ENCODE measurements at regions not wholly inside any gene's neighbourhood (a gene's known extent, or its start where the extent isn't known, plus 50 kb on each side); places are given as distances from the start of the nearest gene placed in this dataset.

DNA sequence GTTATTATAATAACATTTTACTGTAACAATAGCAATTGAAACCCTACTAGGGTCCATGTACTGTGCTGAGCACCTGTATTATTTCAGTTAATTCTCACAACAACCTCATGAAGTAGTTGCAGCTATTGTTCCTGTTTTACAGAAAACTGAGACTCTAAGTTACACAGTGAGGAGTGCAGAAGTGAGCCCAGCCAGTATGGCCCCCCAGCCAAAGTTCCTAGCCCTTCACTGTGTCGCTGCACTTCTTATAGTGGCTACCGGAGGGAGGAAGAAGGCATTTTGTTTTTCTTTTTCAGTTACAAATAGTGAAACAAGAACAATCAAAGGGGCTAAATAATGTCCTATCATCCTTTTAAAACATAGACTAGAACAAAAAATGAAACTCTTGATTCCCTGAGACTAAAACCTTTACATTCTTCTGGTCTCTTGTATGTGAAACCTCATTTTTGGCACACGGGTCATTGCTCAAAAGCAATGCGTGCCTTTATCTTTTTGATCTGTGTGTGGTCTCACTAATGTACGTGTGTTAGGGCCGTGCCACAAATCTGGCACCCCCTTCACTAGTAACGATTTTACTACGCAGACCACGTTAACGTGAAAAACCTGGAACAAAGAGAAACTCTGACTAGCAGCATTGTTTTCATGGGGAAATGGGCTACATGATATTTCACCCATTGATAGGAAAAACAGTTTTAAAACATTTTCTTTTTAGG is 88.7 kb downstream of the LLPH start:
- Histone ChIP-seq H3K9me3 (no peaks in the 10 kb centered on the region), H3K27me3 (ENCODE audit: insufficient read depth in 3 of 3, low read length in 2 of 3) (peaks cover 0 to 3% (median 0%) of the 10 kb centered on the region in 3 donors), H3K36me3 (ENCODE audit: insufficient read depth in 1 of 2, low read depth in 1 of 2) (no peaks in the 10 kb centered on the region), H3K27ac (no peak overlapping the region), H3K4me1 (no peaks in the 10 kb centered on the region), H3K4me3 (no peak overlapping the region)
- DNase-seq (no peak), ATAC-seq (no peak)
- 47 to 59% (median 51%) methylated on average over 10 of the region's 10 CpGs for WGBS, 3 donors
- TF ChIP-seq, protein P1, sequence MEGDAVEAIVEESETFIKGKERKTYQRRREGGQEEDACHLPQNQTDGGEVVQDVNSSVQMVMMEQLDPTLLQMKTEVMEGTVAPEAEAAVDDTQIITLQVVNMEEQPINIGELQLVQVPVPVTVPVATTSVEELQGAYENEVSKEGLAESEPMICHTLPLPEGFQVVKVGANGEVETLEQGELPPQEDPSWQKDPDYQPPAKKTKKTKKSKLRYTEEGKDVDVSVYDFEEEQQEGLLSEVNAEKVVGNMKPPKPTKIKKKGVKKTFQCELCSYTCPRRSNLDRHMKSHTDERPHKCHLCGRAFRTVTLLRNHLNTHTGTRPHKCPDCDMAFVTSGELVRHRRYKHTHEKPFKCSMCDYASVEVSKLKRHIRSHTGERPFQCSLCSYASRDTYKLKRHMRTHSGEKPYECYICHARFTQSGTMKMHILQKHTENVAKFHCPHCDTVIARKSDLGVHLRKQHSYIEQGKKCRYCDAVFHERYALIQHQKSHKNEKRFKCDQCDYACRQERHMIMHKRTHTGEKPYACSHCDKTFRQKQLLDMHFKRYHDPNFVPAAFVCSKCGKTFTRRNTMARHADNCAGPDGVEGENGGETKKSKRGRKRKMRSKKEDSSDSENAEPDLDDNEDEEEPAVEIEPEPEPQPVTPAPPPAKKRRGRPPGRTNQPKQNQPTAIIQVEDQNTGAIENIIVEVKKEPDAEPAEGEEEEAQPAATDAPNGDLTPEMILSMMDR (IDR thresholded peaks at IDR 0.05), result no peak
- intact Hi-C loops (cut with DNase I), result no loop called here

DNA sequence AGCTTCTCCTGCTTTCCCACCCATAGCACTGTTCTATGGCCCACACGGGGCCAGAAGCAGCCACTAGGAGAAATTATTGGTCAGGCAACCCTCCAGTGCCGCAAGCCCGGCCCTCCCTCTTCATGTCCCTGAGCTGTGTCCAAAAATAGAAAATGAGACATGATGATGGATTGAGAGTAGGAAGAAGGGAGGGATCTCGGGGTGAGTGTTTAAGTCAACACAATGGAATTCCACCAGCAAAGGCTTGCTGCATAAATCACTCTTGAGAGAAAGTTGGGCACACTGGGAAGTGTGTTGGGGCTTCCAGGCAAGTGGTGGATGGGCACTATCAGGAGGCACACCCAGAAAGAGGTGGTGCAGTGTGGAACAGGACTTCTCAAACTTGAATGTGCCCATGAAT is 94.2 kb downstream of the LLPH start:
- TF ChIP-seq, protein P1 (IDR thresholded peaks at IDR 0.05), result peak; percentile 6
- peaks cover 4% of the 10 kb centered on the region for H3K4me1 ChIP-seq
- H3K27me3 ChIP-seq (ENCODE audit: insufficient read depth in 3 of 3, low read length in 2 of 3), result no peaks in the 10 kb centered on the region
- H3K36me3 ChIP-seq (ENCODE audit: insufficient read depth in 1 of 2, low read depth in 1 of 2), result no peaks in the 10 kb centered on the region
- peak; percentile 26 to 58 for DNase-seq
- H3K27ac ChIP-seq, result no peak overlapping the region
- ATAC-seq, result peak; percentile 98 to 100 (median 100)
- no peaks in the 10 kb centered on the region for H3K9me3 ChIP-seq
- 14 to 21% (median 18%) methylated on average over 4 of the region's 4 CpGs for WGBS, 3 donors
- intact Hi-C loops (cut with DNase I), result loop anchor here in 1 of 2 donors (5.0 kb wide), 1 partner anchor 479 kb away; no protein-coding TSS in a partner anchor
- no peak overlapping the region for H3K4me3 ChIP-seq

DNA sequence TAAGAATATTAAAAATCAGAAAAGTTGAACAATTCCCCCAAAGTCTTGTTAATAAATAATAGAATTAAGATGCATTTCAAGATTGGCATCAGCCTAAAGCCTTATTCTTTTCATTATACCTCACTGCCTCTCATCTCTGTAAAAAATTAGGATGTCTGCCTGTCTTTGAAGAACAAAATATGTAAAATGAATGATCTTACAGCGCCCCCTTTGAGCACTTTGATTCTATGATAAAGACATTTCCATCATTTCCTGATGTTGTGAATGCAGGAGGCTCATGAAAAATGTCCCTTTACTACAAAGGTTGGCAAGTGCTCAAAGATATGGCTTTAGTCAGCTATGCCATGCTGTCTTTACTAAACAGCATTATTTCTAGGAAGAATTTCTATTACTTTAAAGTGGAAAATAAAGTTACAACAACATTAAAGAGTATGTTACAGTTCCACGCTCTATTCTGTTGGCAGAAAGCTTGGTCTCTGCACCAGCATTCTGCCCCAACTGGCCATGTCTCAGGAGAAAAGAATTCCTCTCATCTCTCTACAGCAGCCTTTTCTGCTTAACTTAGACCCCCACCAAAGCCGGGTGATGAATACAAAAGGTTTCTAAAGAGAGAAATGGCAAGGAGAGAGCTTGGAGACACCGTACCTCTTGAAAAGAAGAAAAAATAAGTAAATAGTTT is 95.1 kb downstream of the LLPH start:
- DNase-seq, result no peak
- WGBS, 3 donors, result 43 to 49% (median 47%) methylated on average over 4 of the region's 4 CpGs
- peaks cover 4% of the 10 kb centered on the region for H3K4me1 ChIP-seq
- no peaks in the 10 kb centered on the region for H3K27me3 ChIP-seq (ENCODE audit: insufficient read depth in 3 of 3, low read length in 2 of 3)
- no peaks in the 10 kb centered on the region for H3K36me3 ChIP-seq (ENCODE audit: insufficient read depth in 1 of 2, low read depth in 1 of 2)
- intact Hi-C loops (cut with DNase I), result loop anchor here in 1 of 2 donors (5.0 kb wide), 1 partner anchor 478 kb away; no protein-coding TSS in a partner anchor
- H3K9me3 ChIP-seq, result no peaks in the 10 kb centered on the region
- peak in 1 of 4 donors; percentile 41 for ATAC-seq
- H3K27ac ChIP-seq, result no peak overlapping the region
- no peak overlapping the region for H3K4me3 ChIP-seq
- TF ChIP-seq, protein P1 (IDR thresholded peaks at IDR 0.05), result peak; percentile 28

DNA sequence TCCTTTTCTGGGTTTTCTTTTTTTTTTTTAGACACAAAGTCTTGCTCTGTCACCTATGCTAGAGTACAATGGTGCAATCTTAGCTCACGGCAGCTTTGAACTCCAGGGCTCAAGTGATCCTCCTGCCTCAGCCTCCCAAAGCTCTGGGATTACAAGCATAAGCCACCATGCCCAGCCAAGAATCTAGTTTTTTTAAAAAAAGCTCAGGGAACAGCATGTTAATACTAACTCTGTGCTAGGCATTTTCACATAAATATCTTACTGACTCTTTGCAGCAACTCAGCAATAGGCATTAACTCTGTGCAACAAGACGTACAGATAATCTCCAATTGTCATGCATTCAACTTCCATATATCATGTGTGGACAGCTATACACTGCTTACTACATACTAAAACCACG is 97.4 kb downstream of the LLPH start:
- Histone ChIP-seq H3K9me3 (no peaks in the 10 kb centered on the region), H3K4me1 (peaks cover 4% of the 10 kb centered on the region)

More for the DNA sequence above, 97.4 kb downstream of the LLPH start:
- intact Hi-C loops (cut with DNase I), result no loop called here
- H3K27me3 ChIP-seq (ENCODE audit: insufficient read depth in 3 of 3, low read length in 2 of 3), result no peaks in the 10 kb centered on the region
- no peak overlapping the region for H3K4me3 ChIP-seq
- WGBS, 3 donors, result 80 to 84% (median 82%) methylated on average over 3 of the region's 3 CpGs
- TF ChIP-seq, protein P1 (IDR thresholded peaks at IDR 0.05), result no peak
- no peak for ATAC-seq
- H3K27ac ChIP-seq, result no peak overlapping the region
- DNase-seq, result no peak
- no peaks in the 10 kb centered on the region for H3K36me3 ChIP-seq (ENCODE audit: insufficient read depth in 1 of 2, low read depth in 1 of 2)

Data from psoas muscle (tissue), 7 donors.